ENCODE measurements at regions not wholly inside any gene's neighbourhood (a gene's known extent, or its start where the extent isn't known, plus 50 kb on each side); places are given as distances from the start of the nearest gene placed in this dataset.

DNA sequence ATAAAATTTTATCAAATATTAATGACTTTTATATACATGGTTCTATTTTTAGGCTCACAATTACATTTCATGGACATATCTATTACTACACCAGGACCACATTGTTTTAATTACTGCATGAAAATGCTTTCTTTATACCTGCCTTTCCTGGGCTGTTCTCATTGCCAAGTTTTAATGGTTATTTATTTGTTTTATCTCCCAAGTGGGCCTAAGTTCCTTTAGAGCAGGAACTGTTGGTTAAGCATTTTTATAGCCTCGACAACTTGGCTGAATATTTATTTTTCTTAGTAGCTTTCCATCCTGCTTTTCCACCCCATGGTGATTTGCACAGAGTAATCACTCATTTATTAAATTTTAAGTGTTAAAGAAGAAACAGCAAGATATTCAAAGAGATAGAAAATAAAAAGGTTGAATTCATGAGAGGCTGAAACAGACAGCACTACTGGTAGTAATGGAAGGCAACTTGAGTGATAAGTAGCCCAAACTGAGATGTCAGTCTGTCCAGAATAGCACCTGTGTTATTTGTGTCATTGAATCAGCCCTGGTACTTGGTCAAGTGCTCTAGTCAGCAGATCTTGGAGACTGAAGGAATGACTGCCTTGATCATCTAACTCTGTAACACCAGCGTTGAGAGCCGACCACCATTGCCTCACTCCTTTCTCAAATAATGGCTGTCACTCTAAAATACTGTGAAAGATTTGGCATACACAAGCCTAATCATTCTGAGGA lies 119.1 kb upstream of the EGLN3 start:
- H3K4me3 ChIP-seq (ENCODE audit: low read depth, low read length), result no peak overlapping the region
- TF ChIP-seq, protein P1, sequence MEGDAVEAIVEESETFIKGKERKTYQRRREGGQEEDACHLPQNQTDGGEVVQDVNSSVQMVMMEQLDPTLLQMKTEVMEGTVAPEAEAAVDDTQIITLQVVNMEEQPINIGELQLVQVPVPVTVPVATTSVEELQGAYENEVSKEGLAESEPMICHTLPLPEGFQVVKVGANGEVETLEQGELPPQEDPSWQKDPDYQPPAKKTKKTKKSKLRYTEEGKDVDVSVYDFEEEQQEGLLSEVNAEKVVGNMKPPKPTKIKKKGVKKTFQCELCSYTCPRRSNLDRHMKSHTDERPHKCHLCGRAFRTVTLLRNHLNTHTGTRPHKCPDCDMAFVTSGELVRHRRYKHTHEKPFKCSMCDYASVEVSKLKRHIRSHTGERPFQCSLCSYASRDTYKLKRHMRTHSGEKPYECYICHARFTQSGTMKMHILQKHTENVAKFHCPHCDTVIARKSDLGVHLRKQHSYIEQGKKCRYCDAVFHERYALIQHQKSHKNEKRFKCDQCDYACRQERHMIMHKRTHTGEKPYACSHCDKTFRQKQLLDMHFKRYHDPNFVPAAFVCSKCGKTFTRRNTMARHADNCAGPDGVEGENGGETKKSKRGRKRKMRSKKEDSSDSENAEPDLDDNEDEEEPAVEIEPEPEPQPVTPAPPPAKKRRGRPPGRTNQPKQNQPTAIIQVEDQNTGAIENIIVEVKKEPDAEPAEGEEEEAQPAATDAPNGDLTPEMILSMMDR (IDR thresholded peaks at IDR 0.05; ENCODE audit: low read depth, low read length, missing control alignments), result no peak
- no peak for DNase-seq (ENCODE audit: low read depth)

DNA sequence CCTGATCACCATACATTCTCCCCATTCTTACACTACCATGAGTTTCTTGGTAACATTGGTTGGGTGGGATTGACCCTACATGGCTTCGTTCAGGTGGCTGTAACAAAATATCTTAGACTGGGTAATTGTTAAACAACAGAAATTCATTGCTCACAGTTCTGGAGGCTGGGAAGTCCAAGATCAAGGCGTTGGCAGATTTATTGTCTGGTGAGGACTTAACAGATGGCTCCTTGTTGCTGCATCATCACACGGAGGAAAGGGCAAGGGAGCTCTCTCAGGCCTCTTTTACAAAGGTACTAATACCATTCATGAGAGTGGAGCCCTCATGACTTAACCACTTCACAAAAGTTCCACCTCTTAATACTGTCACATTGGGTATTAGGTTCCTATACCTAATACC lies 116.7 kb upstream of the EGLN3 start:
- no peak for DNase-seq (ENCODE audit: low read depth)
- TF ChIP-seq, protein P1 (IDR thresholded peaks at IDR 0.05; ENCODE audit: low read depth, low read length, missing control alignments), result no peak
- H3K4me3 ChIP-seq (ENCODE audit: low read depth, low read length), result no peak overlapping the region

DNA sequence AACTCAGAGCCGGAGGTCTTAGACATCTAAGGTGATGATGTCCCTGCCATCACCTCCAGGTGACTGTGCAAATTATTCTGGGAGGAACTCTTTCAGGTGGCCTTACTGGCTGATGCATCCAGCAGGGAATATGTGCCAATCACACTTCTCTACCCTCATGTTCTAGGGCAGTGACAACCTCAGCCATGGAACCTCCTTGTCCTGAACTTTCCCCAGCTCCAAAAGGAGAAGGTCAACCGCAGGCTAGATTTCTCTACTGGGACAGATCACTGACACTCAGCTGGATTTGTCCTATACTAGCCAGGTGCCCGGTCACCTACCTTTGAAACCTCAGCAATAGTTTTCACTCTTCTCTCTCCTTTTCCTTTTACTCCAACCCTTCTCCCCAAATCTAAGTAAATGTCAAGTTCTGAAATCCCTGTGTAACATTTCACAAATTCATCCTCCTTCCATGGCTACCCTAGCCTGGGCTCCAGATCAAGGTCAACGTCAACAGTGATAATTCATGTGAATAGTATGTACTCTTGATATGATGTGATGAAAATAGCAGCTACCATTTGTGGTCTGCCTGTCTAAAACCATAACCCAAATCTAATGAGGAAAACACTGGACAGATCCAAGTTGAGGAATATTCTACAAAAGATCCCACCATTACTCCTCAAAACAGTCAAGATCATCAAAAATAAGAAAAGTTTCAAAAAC lies 115.0 kb upstream of the EGLN3 start:
- DNase-seq (ENCODE audit: low read depth), result no peak
- H3K4me3 ChIP-seq (ENCODE audit: low read depth, low read length), result no peak overlapping the region
- TF ChIP-seq, protein P1 (IDR thresholded peaks at IDR 0.05; ENCODE audit: low read depth, low read length, missing control alignments), result no peak

DNA sequence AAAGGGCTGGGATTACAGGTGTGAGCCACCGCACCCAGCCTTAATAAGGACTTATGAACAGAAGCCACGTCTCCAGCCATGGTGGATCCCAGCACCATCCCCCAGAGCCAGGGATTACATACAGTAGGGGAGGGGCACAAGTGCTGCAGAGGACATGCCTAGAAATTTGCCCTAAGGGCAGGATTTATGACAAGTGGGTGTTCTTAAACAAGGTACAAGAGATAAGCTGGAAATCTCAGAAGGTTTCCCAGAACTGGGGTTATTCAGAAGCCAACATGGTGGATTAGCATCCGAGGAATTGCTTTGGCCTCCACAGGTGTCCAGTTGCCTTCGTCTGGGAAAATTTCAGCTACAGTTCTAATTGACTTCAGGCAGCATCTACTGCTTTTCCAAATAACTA lies 114.4 kb upstream of the EGLN3 start:
- TF ChIP-seq, protein P1 (IDR thresholded peaks at IDR 0.05; ENCODE audit: low read depth, low read length, missing control alignments), result no peak
- DNase-seq (ENCODE audit: low read depth), result no peak
- H3K4me3 ChIP-seq (ENCODE audit: low read depth, low read length), result no peak overlapping the region

DNA sequence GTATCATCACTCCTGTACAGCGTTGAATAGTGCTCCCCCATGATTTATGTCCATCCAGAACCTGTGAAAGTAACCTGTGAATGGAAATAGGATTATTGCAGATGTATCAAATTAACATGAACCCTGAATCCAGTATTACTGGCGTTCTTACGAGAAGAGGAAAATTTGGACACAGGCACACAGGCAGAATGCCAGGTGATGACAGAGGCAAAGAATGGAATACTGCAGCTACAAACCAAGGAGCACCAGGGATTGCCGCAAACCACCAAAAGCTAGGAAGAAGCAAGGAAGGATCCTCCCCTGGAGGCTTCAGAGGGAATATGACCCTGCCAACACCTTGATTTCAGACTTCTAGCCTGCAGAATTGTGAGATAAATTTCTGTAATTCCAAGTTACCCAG lies 113.5 kb upstream of the EGLN3 start:
- TF ChIP-seq, protein P1 (IDR thresholded peaks at IDR 0.05; ENCODE audit: low read depth, low read length, missing control alignments), result no peak
- no peak for DNase-seq (ENCODE audit: low read depth)
- no peak overlapping the region for H3K4me3 ChIP-seq (ENCODE audit: low read depth, low read length)

DNA sequence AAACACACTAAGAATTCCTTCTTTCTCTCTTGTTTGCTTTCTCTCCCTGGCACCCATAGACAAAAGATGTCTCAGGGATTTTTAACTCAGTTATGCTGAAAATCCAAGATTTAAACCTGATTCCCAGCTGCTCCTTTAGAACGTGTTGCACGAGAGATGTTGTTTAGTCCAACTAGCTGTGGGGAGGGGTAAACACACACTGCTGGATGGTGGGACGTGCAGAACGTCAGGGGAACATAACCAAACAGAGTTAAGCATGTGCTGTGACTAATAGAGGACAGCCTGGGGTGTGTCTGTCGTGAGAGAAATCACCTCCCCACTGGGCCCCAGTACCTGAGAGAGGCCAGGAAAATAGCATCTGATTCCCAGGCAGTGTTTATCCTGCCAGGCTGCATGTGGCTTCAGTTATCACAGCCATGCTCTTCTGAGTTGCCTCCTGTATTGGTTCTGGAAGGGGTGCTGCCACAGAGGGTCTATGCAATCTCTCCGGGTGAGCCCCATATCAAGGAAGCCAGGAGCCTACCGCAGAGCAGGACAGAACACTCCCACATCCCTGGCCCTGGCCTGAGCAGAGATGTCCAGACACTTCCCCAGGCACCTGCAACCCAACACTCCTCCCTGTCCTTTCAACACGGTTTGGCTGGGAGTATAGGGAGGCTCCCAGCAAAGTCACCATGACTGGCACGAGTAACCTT lies 112.7 kb upstream of the EGLN3 start:
- DNase-seq (ENCODE audit: low read depth), result no peak
- no peak overlapping the region for H3K4me3 ChIP-seq (ENCODE audit: low read depth, low read length)
- TF ChIP-seq, protein P1 (IDR thresholded peaks at IDR 0.05; ENCODE audit: low read depth, low read length, missing control alignments), result no peak

Data from GM12864 (cell line).